Breast epithelium (tissue), 3 donors: ENCODE measurements at regions not wholly inside any gene's neighbourhood (a gene's known extent, or its start where the extent isn't known, plus 50 kb on each side); places are given as distances from the start of the nearest gene placed in this dataset.

Source experiments
- POLR2A ChIP-seq: fragments of 450-650 bp; IDR thresholded peaks from one replicate; pipeline ENCODE4 v1.6.1; 2016; ENCODE audit warnings: antibody characterized with exemption, mild to moderate bottlenecking, moderate library complexity
- POLR2AphosphoS5 ChIP-seq, 3 donors: sonication (generic); formaldehyde crosslinking; IDR thresholded peaks; one replicate each; pipeline ENCODE4 v1.6.1; 2017; ENCODE audit warnings: antibody characterized with exemption in 3 of 3
- TF ChIP-seq, protein P1 (sequence below), 3 donors: fragments of 450-650 bp; IDR thresholded peaks; one replicate each; pipeline ENCODE4 v1.5.1; 2016 to 2017; ENCODE audit warnings: antibody characterized with exemption in 3 of 3, mild to moderate bottlenecking in 3 of 3, moderate library complexity in 3 of 3

DNA sequence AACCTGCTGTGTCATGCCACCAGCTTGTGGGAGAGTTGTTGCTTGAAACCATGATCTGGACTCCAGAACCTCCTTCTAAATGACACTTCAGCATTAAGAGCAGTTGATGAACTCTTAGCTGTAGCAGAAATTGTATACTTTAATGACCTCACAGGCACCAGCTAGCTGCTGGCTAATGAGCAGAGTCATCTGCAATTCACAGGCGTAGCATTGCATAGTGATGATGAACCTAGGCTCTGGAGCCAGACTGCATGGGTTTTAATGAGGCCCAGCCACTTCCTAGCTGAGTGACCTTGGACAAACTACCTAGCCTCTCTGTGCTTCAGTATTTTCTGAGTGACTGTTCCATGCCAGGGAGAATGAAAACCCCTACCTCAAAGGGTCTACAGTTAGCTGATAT is 407.1 kb downstream of the LMO4 start:
- TF ChIP-seq POLR2AphosphoS5 (IDR thresholded peaks at IDR 0.05) (no peak), POLR2A (no peak)
- TF ChIP-seq, protein P1, sequence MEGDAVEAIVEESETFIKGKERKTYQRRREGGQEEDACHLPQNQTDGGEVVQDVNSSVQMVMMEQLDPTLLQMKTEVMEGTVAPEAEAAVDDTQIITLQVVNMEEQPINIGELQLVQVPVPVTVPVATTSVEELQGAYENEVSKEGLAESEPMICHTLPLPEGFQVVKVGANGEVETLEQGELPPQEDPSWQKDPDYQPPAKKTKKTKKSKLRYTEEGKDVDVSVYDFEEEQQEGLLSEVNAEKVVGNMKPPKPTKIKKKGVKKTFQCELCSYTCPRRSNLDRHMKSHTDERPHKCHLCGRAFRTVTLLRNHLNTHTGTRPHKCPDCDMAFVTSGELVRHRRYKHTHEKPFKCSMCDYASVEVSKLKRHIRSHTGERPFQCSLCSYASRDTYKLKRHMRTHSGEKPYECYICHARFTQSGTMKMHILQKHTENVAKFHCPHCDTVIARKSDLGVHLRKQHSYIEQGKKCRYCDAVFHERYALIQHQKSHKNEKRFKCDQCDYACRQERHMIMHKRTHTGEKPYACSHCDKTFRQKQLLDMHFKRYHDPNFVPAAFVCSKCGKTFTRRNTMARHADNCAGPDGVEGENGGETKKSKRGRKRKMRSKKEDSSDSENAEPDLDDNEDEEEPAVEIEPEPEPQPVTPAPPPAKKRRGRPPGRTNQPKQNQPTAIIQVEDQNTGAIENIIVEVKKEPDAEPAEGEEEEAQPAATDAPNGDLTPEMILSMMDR (IDR thresholded peaks at IDR 0.05) = no peak
